ENCODE measurements at regions not wholly inside any gene's neighbourhood (a gene's known extent, or its start where the extent isn't known, plus 50 kb on each side); places are given as distances from the start of the nearest gene placed in this dataset.

DNA sequence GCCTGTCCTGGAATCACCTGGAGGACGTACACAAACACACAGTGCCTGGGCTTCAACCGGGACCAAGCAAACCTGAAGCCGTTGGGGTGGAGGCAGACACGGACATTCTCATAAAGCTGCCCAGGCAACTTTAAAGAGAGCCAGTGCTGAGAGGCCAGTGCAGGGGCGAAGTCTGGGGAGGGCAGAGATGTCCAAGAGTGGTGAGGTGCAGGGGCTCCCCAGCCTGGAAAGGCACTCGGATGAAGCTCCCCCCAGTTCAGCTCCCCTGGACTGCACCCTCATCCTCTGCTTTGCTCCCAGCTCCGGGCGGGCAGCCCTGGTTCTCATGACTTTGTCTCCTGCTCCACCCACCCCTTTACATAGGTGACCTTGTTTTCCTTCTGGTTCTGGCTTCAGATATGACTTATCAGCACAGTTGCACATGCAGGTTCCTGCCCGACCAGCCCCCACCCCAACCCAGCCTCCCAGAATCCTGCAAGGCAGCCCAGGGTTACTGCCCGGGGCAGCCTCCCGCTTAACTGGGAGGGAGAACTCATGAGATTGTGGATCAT, 60.8 kb upstream of the EEPD1 start (continued):
- TF ChIP-seq BHLHE40 (IDR thresholded peaks at IDR 0.05; ENCODE audit: low read length) (peak; percentile 75), NFXL1 (CRISPR knock-in tag; IDR thresholded peaks at IDR 0.05) (no peak), SMARCE1 (IDR thresholded peaks at IDR 0.05) (peak; percentile 44; the same call in 1 of the 2 replicates), KLF13 (tag; IDR thresholded peaks at IDR 0.05; ENCODE audit: borderline replicate concordance, low read depth) (no peak), ZNF184 (CRISPR knock-in tag; IDR thresholded peaks at IDR 0.05) (no peak), TCF7L2 (IDR thresholded peaks at IDR 0.05; ENCODE audit: low read depth, low read length) (no peak), TFE3 (CRISPR knock-in tag; IDR thresholded peaks at IDR 0.05) (no peak), HMGN3 (IDR thresholded peaks at IDR 0.05; ENCODE audit: borderline replicate concordance, extremely low read depth, insufficient read length, low read depth, low read length) (peak; percentile 51), ZBTB17 (CRISPR knock-in tag; IDR thresholded peaks at IDR 0.05) (no peak), ZNF584 (CRISPR knock-in tag; IDR thresholded peaks at IDR 0.05; ENCODE audit: low read depth) (no peak), SNIP1 (IDR thresholded peaks at IDR 0.05; ENCODE audit: low read depth) (no peak), BCLAF1 (IDR thresholded peaks at IDR 0.05; ENCODE audit: borderline replicate concordance in 1 of 2, control insufficient read depth in 1 of 2, low read depth in 2 of 2, low read length in 1 of 2) (no peak; a peak in 1 of 4 replicates), NFIX (CRISPR knock-in tag; IDR thresholded peaks at IDR 0.05; ENCODE audit: low read depth) (no peak), SAFB (IDR thresholded peaks at IDR 0.05; ENCODE audit: borderline replicate concordance, low read depth, low read length) (no peak), RBFOX2 (IDR thresholded peaks at IDR 0.05; ENCODE audit: low read depth, low read length) (peak; percentile 16; the same call in 1 of the 2 replicates), HNRNPK (IDR thresholded peaks at IDR 0.05; ENCODE audit: low read depth, low read length, poor library complexity, severe bottlenecking) (no peak), MYC (IDR thresholded peaks at IDR 0.05; ENCODE audit: low read depth, low read length) (no peak; the same call in 1 of the 2 replicates), MYC (CRISPR knock-in tag; IDR thresholded peaks at IDR 0.05; ENCODE audit: borderline replicate concordance, low read depth) (no peak), USF2 (CRISPR knock-in tag; IDR thresholded peaks at IDR 0.05) (no peak), HDGF (IDR thresholded peaks at IDR 0.05) (no peak), HMG20A (CRISPR knock-in tag; conservative IDR thresholded peaks at IDR 0.05) (no peak), MAZ (CRISPR knock-in tag; conservative IDR thresholded peaks at IDR 0.05 in 1 of 2, IDR thresholded peaks at IDR 0.05 in 1 of 2) (peak; percentile 39 to 47; a peak in 1 of 4 replicates), ZNF134 (CRISPR knock-in tag; conservative IDR thresholded peaks at IDR 0.05) (no peak), ATF7 (IDR thresholded peaks at IDR 0.05) (peak; percentile 93), RCOR1 (IDR thresholded peaks at IDR 0.05; ENCODE audit: borderline replicate concordance in 1 of 2, low read depth in 2 of 2, low read length in 2 of 2) (peak in 1 of 2 experiments; percentile 71; a peak in 1 of 4 replicates)
